ENCODE measurements at regions not wholly inside any gene's neighbourhood (a gene's known extent, or its start where the extent isn't known, plus 50 kb on each side); places are given as distances from the start of the nearest gene placed in this dataset.

DNA sequence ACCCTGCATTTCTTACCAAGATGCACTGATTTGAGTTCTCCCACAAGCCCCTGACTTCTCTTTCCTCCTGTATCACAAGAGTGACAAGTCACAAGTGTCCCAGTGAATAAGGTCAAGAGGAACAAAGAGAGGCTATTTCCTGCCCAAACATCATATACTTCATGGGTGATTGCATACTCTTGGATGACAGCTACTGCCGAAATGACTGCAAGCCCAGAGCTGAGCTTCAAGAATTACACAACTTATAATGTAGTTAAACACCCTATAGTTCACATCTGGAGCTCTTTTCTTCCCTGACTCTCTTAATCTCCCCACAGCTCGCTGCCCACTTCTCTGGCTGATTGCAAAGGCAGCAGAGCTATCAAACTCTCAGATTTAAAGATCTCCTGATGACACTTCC, 289.7 kb upstream of the PARD3B start:
- TF ChIP-seq, protein P1, sequence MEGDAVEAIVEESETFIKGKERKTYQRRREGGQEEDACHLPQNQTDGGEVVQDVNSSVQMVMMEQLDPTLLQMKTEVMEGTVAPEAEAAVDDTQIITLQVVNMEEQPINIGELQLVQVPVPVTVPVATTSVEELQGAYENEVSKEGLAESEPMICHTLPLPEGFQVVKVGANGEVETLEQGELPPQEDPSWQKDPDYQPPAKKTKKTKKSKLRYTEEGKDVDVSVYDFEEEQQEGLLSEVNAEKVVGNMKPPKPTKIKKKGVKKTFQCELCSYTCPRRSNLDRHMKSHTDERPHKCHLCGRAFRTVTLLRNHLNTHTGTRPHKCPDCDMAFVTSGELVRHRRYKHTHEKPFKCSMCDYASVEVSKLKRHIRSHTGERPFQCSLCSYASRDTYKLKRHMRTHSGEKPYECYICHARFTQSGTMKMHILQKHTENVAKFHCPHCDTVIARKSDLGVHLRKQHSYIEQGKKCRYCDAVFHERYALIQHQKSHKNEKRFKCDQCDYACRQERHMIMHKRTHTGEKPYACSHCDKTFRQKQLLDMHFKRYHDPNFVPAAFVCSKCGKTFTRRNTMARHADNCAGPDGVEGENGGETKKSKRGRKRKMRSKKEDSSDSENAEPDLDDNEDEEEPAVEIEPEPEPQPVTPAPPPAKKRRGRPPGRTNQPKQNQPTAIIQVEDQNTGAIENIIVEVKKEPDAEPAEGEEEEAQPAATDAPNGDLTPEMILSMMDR (IDR thresholded peaks at IDR 0.05): no peak
- TF ChIP-seq POLR2A (IDR thresholded peaks at IDR 0.05): no peak
